Kidney tubule cell (primary cell): ENCODE measurements at regions not wholly inside any gene's neighbourhood (a gene's known extent, or its start where the extent isn't known, plus 50 kb on each side); places are given as distances from the start of the nearest gene placed in this dataset.

Experiments
- DNase-seq: peaks from one replicate; pipeline ENCODE4 v3.0.0-alpha.2; 2018; ENCODE audit warnings: low spot score

- DNase-seq = no peak
Observed at GRCh38 chr3:190790185-190790584, 72.3 kb downstream of the GMNC start.

GRCh38 chr3:190786898-190787297 is 75.6 kb downstream of the GMNC start:
- no peak for DNase-seq

DNA sequence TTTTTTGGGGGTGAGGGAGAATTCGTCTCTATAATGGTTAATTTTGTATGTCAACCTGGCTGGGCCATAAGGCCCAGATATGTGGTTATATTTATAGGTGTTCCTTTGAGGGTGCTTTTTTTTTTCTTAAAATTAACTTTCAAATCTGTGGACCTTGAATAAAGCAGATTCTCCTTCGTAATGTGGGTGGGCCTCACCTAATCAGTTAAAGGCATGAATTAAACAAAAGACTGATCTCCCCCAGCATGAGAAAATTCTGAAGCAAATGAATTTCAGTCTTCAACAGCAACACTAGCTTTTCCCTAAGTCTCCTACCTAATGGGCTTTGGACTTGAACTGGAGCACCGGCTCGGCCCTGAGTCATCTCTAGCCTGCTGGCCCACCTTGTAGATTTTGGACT is 77.4 kb downstream of the GMNC start:
- no peak for DNase-seq

GRCh38 chr3:190780524-190780923 is 82.0 kb downstream of the GMNC start:
- no peak for DNase-seq

GRCh38 chr3:190774633-190775032 is 87.9 kb downstream of the GMNC start:
- DNase-seq = no peak

DNA sequence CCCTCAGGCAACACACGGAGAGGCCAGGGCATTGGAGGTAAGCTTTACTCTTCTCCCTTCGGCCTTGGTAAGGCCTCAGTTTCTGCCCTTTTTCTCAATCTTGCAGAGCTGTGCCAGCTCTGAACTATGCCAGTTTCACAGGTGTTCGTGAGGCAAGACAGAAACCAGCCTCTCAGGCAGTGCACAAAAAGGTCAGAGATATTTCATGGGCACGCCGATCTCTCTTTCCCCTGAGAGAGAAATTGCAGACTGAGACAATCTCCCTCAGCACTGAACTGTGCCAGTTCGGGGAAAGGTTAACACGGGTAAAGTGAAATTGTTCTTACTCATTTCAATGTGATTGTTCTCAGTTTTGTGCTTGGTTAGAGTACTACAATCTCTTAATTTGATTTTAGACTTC is 88.5 kb downstream of the GMNC start:
- DNase-seq = no peak

DNA sequence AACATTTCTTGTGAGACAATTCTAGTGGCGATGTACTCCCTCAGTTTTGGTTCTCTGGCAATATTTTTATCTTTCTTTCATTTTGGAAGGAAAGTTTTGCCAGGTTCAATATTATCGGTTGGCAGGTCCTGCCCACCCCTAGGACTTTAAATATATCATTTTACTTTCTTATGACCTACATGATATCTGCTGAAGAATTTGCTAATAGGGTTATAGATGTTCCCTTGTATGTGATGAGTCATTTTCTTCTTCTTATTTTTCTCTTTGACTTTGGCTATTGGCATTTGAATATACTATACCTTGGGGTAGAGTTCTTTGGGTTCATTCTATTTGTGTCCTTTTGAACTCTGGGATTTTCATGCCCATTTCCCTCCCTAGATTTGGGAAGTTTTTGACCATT is 89.7 kb downstream of the GMNC start:
- no peak for DNase-seq

- no peak for DNase-seq
Observed at GRCh38 chr3:190768891-190769290, 93.6 kb downstream of the GMNC start.

DNA sequence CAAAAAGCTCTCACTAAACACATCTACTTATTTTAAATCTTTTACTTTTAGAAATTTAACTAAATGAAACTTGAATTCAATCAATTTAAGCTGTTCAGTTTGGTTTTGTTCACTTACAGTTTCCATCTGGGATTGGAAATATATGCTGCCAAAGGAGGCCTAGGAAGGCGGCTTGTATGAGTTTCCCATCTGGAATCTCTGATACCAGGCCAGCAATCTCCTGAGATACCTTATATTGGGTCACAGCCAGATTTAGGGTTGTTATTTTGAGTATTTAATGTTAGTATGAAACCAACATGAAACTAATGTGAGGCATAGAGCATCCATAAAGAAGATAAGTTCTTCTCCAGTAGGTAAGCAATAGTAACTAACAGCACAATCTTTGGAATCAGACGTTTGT is 94.6 kb downstream of the GMNC start:
- no peak for DNase-seq

DNA sequence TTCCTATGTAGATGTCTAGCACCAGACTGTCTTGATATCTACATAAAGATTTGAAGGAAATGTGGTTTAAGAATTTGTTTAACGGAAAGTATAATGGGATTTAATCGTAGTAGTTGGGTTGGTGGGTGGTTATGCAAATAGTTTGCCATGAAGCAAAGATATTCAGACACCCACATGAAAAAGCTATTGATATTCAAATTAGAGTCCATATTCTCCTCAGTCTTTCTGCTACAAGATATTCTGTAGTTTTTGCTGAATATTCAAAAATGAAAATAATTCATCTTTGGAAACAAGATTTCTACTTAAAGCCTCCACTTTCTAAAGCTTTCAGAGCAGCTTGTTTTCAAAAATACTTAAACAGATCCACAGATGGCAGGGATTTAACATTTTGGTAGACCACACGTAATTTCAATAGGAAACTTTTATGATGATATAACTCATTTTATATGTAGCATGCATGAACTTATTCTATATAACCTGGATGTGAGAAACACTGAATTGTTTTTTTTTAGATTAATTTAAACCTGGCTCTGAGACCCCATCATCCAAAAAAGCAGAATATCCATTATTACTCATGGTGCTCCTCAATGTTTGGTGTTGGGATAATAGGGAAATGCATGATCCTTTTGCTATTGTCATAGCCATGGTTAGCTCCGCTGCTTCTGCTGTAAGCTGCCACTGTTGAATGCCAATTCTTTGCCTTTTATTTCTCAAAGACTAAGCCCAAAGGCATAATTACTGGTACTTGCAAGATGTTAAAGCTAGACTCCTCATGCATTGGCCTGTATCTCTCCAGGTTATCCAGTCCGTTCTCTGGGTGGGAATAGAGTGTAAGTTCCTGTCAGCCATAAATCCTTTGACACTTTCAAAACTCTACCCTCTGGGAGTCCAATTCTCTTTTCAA is 98.0 kb downstream of the GMNC start:
- DNase-seq = no peak

- DNase-seq = no peak
Observed at GRCh38 chr3:190762801-190763200, 99.7 kb downstream of the GMNC start.

- no peak for DNase-seq
Observed at GRCh38 chr3:190747571-190747970, 114.9 kb downstream of the GMNC start.

DNA sequence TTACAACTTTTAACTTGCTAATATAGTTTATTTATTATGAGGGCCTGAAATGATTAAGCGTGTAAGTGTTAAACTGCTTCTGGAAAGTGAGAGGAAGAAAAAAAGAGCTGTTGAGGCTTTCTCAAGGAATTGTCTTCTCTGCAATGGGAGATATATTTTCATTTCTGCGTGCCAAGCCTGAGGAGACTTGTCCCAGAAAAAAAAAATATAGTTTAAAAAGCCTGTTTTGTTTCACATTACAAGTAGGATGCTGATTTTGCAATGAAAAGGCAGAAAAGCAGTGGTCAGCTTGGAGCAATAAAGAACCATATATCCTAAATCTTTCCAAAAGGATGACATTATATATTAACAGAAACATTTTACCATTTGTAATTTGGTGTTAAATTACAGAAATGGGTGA is 115.5 kb downstream of the GMNC start:
- DNase-seq = no peak

DNA sequence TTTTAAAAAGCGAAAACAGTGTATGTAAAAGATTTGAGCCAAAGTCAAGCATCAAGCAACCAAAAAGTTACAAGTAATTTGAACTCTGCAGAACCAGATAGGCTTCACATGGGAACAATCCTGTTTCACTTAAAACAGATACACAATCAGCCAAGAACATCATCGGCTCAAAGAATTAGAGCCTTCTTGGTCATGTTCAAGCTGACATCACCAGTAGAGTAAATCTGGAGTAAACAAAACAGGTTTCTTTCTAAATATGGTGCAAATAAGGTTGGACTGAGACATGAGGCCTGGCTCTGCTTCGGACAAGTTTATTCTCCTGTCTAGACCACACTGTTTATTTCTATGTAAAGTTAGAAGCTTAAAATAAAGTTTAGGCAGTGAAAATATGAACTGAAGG is 116.0 kb downstream of the GMNC start:
- no peak for DNase-seq

DNA sequence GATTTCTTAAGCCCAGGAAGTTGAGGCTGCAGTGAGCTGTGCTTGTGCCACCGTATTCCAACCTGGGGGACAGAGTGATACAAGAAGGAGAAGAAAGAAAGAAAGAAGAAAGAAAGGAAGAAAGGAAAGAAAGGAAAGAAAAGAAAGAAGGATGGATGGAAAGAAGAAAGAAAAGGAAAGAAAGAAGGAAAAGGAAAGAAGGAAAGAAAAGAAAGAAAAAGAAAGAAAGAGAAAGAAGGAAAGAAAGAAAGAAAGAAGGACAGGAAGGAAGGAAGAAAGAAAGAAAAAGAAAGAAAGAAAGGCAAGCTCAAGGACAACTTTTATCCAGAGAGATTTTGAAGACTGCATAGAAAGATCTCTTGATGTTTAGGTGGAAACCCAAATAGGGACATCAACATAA is 120.7 kb downstream of the GMNC start:
- DNase-seq = no peak

DNA sequence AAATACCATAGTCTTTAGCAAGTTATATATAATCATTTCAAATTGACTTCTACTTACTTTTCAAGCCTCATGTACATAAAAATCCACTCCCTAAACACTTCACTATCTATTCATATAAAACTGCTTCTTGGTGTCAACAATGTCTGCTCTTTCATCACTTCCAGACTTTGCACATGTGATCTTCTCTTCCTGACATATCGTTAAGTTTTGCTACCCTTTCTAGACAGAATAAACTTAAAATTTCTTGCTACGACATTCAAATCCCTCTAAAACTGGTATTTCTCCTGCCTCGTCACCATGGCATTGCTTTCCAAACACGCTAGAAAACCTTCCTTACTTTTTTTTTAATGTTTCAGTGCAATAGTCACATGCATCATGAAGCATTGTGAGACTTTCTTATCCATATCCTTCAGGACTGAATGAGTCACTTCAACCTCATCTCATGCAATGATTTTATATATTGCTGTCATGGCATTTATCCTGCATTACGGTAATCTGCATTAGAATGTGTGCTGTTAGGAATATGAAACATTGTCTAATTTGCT is 122.8 kb downstream of the GMNC start:
- DNase-seq = no peak

DNA sequence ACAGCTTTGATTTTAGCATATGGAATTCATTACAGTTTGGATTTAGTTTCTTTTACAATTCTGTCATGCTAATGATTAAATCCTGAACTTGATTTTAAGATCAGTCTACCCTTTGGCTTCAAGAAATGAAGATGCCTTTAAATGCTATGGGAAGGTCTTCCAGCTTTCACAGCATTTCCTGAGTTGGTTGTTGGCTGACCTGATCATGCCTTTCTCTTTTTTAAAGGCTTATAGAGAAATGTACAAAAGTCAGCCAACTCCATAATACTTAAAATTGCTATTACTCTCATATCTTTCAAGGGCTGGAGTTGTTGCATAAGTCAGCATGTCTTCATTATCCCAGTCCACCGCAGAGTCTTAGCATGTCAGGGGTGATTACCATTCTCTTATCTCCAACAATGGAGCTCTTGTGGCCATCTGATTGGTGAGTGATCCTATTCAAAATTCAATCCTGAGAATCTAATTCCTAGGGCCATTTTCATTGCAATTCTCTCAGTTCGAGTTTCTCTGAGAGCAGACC is 123.8 kb downstream of the GMNC start:
- no peak for DNase-seq

DNA sequence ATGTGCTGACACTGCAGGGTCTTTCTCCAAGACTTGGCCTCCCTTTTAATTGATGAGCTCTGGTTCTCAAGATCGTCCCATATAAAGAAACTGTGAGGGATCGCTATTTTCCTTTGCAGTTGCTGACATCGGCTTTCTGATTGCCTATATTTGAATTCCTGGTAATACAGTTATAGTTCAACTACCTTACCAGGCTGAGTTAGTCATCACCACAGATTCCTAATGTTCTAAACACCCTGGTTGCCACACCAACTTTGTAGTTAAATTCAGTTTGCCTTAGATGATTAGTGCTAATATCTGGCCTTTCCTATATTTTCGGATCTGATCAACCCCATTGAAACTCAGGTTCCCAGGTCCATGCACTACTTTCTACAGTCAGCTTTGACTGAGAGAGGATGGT is 125.0 kb downstream of the GMNC start:
- peak; percentile 51 for DNase-seq

DNA sequence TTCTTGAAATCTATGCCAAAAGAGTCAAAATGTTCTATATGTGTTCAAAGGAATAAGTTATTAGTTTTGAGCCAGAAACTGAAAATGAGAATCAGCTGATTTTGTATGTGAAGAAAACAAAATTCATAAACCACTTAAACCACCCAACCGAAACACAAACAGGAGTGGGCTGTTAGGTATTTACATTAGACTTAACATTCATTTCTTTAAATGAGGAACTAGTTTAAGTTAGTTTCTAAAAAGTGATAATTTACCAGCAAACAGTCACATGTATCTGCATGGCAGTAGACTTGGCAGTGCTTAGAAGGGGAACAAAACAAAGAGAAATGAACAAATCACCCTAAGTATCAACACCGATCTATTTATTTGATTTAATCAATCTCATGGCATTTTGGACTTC is 128.0 kb downstream of the GMNC start:
- DNase-seq = no peak

DNA sequence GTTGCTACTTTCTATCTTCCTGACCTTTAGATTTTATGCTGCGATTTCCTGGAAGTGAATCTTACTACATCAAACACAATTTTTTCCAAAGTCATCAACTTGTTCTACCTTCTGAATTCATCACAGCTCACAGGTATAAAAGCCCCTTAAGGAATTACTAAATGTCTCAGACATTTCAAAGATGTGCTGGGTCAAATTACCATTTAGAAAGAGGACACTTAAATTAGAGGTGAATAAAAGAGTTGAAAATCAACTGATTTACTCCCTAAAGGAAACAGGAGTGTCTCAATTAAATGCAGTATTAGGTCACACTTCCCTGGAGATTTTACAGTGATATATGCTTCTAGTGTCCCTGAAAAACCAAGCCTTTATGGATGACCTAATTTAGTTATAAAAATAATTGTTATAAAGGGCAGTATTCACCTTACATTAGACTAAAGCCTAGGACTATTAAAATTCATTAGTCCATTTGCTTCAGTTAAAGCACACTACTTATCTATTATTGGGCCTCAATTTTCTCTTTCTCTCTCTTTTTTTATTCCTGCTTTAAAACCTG is 128.8 kb downstream of the GMNC start:
- no peak for DNase-seq

- peak; percentile 20 for DNase-seq
Observed at GRCh38 chr3:190731596-190731995, 130.9 kb downstream of the GMNC start.

- DNase-seq = peak; percentile 20
Observed at GRCh38 chr3:190728574-190729246, 133.8 kb downstream of the GMNC start.
